HL-60 (cell line): ENCODE measurements at regions not wholly inside any gene's neighbourhood (a gene's known extent, or its start where the extent isn't known, plus 50 kb on each side); places are given as distances from the start of the nearest gene placed in this dataset.

Experiments
- CTCF ChIP-seq: IDR thresholded peaks from one replicate; pipeline ENCODE4 v1.5.1; 2011; ENCODE audit warnings: low read length, control low read depth, inconsistent platforms; ENCODE audit not compliant: insufficient read depth
- GABPA ChIP-seq: IDR thresholded peaks from 2 replicates; pipeline ENCODE4 v1.6.1; 2012; ENCODE audit warnings: low read depth
- POLR2AphosphoS5 ChIP-seq: IDR thresholded peaks from 2 replicates; pipeline ENCODE4 v1.6.1; 2012; ENCODE audit warnings: low read depth

GRCh38 chr2:52064234-52064633, 1032.3 kb upstream of the NRXN1 start:
- no peak for TF ChIP-seq CTCF
- no peak for TF ChIP-seq GABPA
- no peak for TF ChIP-seq POLR2AphosphoS5
